HCT116 (cell line): ENCODE measurements at regions not wholly inside any gene's neighbourhood (a gene's known extent, or its start where the extent isn't known, plus 50 kb on each side); places are given as distances from the start of the nearest gene placed in this dataset.

Source experiments
- EZH2 ChIP-seq: fragments of 200-600 bp; sonication (generic); IDR thresholded peaks from 2 replicates; pipeline ENCODE4 v1.6.1; 2017; ENCODE audit warnings: antibody characterized with exemption, mixed run types
- POLR2AphosphoS5 ChIP-seq: IDR thresholded peaks from 2 replicates; pipeline ENCODE4 v1.6.1; 2011; ENCODE audit warnings: mild to moderate bottlenecking, low read depth, low read length, moderate library complexity
- RAD21 ChIP-seq: IDR thresholded peaks from 2 replicates; pipeline ENCODE4 v1.6.1; 2012; ENCODE audit warnings: low read depth, mild to moderate bottlenecking
- SP1 ChIP-seq: IDR thresholded peaks from 2 replicates; pipeline ENCODE4 v1.6.1; 2012; ENCODE audit warnings: low read depth
- TF ChIP-seq, protein P1 (sequence below): IDR thresholded peaks from 2 replicates; pipeline ENCODE4 v1.6.1; 2012; ENCODE audit warnings: low read depth
- TF ChIP-seq, protein P2 (sequence below), 3 experiments: fragments of 200-600 bp in 1 of 3; sonication (generic) in 1 of 3; IDR thresholded peaks in 2 of 3; conservative IDR thresholded peaks in 1 of 3; 2 replicates each; pipeline ENCODE4 v1.5.1; 2012 to 2017; ENCODE audit warnings: low read depth in 2 of 3, low read length in 2 of 3, antibody characterized with exemption in 1 of 3, borderline replicate concordance in 1 of 3, control low read depth in 1 of 3, mild to moderate bottlenecking in 1 of 3, mixed read lengths in 1 of 3, mixed run types in 1 of 3, moderate library complexity in 1 of 3; ENCODE audit not compliant: insufficient read depth in 1 of 3

DNA sequence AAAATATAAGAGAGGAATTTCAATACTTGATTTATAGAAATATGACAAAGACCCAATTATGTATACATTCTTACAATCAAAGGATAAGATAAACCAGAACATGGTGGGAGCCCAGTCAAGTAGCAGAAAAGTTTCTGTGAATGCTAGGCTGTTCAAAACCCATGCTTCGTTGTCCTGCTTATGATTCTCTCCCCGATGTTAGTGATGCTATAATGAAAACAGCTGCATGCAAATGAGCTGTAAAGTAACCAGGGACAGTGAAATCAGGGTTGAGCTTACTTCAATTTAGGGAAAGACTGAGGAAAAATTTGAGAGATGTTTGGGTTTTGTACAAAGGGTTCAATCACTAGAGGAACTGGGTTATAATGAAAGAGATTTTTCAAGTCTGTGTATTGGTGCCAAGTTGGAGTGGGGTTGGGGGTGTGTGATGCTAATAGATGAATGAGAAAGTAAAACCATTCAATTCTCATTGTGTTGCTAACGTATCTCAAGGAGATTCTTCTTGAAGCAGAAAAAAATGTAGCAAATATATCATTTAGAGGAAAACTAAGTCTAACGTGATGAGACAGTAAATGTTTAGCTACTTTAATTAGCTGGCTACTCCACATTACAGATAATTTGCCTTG is 59.3 kb upstream of the PPP1R2C start:
- TF ChIP-seq, protein P1, sequence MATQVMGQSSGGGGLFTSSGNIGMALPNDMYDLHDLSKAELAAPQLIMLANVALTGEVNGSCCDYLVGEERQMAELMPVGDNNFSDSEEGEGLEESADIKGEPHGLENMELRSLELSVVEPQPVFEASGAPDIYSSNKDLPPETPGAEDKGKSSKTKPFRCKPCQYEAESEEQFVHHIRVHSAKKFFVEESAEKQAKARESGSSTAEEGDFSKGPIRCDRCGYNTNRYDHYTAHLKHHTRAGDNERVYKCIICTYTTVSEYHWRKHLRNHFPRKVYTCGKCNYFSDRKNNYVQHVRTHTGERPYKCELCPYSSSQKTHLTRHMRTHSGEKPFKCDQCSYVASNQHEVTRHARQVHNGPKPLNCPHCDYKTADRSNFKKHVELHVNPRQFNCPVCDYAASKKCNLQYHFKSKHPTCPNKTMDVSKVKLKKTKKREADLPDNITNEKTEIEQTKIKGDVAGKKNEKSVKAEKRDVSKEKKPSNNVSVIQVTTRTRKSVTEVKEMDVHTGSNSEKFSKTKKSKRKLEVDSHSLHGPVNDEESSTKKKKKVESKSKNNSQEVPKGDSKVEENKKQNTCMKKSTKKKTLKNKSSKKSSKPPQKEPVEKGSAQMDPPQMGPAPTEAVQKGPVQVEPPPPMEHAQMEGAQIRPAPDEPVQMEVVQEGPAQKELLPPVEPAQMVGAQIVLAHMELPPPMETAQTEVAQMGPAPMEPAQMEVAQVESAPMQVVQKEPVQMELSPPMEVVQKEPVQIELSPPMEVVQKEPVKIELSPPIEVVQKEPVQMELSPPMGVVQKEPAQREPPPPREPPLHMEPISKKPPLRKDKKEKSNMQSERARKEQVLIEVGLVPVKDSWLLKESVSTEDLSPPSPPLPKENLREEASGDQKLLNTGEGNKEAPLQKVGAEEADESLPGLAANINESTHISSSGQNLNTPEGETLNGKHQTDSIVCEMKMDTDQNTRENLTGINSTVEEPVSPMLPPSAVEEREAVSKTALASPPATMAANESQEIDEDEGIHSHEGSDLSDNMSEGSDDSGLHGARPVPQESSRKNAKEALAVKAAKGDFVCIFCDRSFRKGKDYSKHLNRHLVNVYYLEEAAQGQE: no peak
- TF ChIP-seq, protein P2, sequence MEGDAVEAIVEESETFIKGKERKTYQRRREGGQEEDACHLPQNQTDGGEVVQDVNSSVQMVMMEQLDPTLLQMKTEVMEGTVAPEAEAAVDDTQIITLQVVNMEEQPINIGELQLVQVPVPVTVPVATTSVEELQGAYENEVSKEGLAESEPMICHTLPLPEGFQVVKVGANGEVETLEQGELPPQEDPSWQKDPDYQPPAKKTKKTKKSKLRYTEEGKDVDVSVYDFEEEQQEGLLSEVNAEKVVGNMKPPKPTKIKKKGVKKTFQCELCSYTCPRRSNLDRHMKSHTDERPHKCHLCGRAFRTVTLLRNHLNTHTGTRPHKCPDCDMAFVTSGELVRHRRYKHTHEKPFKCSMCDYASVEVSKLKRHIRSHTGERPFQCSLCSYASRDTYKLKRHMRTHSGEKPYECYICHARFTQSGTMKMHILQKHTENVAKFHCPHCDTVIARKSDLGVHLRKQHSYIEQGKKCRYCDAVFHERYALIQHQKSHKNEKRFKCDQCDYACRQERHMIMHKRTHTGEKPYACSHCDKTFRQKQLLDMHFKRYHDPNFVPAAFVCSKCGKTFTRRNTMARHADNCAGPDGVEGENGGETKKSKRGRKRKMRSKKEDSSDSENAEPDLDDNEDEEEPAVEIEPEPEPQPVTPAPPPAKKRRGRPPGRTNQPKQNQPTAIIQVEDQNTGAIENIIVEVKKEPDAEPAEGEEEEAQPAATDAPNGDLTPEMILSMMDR (IDR thresholded peaks at IDR 0.05 in 2 of 3, conservative IDR thresholded peaks at IDR 0.05 in 1 of 3; ENCODE audit: borderline replicate concordance in 1 of 3, insufficient read depth in 1 of 3, low read depth in 2 of 3, low read length in 2 of 3): no peak
- TF ChIP-seq POLR2AphosphoS5 (no peak), SP1 (no peak), EZH2 (no peak), RAD21 (no peak)
